ENCODE measurements at regions not wholly inside any gene's neighbourhood (a gene's known extent, or its start where the extent isn't known, plus 50 kb on each side); places are given as distances from the start of the nearest gene placed in this dataset.
"Not testable (repeated sequence)": the region's sequence is repeated elsewhere in the genome, so short reads cannot be mapped to it uniquely, and the experiment has no call there.

DNA sequence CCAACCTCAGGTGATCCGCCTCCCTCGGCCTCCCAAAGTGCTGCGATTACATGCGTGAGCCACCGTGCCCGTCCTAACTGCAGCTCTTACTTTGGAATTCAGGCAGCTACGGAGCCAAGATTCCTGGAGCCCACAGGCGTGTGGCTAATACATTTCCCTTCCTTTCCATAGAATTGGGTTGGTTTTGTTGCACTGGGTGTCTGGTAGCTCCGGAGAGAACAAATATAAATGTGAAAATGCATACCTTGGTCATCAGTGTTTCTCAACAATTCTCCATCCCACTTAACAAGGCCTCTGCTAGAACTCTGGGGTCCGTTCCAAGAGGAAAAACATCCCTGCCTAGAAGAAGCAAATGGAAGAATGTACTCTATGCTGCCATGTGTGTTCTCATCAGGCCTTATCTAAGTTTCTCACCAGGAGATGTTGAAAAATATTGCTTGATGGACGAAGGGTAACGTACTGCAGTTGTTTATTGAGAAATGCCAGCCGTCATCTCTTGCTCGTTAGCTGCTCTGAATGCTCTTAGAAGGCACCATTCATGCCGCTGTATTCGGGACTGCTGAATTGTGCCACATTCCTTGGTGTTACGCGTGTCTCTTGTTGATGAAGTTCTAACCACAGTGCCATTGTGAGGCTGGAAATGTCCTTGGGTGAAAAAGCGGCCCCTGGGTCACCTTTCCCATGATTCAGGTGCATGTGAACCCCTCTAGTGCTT is 50.5 kb upstream of the CD99 start:
- no peak for DNase-seq

DNA sequence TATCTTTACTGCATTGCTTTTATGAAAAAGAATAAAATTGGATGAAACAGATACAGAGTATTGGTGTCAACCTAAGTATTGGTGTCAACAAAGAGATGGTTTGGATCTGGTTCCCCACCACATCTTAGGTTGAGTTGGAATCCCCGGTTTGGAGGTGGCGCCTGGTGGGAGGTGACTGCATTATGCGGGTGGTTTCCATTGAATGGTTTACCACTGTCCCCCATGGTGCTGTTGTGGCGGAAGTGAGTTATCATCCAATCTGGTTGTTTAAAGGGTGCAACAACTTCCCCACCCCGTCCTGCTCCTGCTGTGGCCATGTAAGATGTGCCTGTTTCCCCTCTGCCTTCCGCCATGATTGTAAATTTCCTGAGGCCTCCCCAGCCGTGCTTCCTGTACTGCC is 52.8 kb upstream of the CD99 start:
- DNase-seq: no peak

DNA sequence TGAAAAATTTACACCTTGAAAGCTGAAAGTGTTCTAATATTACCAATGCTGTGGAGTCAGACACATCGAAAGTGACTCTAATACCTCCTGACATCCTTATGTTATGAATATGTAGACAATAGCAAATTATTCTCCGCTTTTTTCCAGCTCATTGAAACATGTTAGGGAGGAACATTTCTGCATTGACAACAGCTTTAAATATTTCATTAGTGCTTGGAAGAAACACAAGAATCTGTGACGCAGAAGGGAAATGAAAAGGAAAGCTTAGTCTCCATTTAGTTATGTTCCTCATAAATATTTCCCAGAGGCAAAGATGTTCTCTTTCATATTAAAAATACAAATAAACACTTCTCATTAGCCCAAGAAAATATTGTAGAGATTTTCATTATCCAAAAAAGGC is 55.8 kb upstream of the CD99 start:
- DNase-seq: no peak

DNA sequence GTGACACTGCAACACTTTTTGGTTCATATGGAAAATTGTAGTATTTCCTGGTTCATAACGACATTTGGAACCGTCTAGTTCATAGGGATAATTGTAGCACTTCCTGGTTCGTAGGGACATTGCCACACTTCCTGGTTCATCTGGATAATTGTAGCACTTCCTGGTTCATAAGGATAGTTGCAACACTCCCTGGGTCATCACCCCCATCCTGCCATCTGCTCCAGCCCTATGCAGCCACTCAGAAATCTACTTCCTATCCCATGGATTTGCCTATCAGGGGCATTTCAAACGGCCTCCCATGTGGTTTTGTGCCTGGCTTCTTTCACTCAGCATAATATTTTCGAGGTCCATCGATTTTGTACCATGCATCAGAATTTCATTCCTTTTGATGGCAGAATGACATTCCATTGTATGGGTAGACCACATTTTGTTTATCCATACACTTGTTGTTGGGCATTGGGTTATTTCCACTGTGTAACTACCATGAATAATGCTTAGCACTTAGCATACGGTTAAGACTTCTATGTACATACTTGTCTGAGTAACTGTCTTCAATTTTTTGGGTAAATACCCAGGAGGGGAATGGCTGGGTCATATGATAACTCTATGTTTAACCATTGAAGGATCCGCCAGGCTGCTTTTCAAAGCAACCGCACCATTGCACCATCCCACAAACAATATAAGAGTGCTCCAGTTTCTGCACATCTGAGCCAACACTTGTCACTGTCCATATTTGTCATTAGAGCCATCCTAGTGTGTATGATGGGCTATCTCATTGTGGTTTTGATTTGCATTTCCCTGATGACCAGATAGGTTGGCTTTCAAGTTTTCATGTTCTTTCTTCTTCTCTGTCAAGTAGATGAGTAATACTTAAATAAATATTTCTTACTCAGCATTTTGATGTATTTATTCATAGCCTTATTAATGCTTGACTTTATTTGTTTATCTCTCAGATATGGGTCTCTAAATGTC is 58.3 kb upstream of the CD99 start:
- DNase-seq: no peak

DNA sequence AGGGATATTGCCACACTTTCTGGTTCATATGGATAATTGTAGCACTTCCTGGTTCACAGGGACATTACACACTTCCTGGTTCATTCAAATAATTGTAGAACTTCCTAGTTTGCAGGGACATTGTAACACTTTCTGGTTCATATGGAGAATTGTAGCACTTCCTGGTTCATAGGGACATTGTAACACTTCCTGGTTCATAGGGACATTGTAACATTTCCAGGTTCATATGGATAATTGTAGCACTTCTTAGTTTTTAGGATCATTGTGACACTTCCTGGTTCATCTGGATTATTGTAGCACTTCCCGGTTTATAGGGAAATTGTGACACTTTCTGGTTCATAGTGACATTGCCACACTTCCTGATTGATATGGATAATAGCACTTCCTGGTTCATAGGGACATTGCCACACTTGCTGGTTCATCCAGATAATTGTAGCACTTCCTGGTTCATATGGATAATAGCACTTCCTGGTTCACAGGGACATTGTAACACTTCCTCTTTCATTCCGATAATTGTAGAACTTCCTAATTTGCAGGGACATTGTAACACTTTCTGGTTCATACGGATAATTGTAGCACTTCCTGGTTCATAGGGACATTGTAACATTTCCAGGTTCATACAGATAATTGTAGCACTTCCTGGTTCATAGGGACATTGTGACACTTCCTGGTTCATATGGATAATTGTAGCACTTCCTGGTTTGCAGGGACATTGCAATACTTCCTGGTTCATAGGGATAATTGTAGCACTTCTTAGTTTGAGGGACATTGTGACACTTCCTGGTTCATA is 59.2 kb upstream of the CD99 start:
- DNase-seq: no peak

DNA sequence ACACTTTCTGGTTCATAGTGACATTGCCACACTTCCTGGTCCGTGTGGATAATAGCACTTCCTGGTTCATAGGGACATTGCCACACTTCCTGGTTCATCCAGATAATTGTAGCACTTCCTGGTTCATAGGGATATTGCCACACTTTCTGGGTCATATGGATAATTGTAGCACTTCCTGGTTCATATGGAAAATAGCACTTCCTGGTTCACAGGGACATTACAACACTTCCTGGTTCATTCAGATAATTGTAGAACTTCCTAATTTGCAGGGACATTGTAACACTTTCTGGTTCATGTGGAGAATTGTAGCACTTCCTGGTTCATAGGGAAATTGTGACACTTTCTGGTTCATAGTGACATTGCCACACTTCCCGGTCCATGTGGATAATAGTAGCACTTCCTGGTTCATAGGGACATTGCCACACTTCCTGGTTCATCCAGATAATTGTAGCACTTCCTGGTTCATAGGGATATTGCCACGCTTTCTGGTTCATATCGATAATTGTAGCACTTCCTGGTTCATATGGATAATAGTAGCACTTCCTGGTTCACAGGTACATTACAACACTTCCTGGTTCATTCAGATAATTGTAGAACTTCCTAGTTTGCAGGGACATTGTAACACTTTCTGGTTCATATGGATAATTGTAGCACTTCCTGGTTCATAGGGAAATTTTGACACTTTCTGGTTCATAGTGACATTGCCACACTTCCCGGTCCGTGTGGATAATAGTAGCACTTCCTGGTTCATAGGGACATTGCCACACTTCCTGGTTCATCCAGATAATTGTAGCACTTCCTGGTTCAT is 60.0 kb upstream of the CD99 start:
- DNase-seq: not testable (repeated sequence)

DNA sequence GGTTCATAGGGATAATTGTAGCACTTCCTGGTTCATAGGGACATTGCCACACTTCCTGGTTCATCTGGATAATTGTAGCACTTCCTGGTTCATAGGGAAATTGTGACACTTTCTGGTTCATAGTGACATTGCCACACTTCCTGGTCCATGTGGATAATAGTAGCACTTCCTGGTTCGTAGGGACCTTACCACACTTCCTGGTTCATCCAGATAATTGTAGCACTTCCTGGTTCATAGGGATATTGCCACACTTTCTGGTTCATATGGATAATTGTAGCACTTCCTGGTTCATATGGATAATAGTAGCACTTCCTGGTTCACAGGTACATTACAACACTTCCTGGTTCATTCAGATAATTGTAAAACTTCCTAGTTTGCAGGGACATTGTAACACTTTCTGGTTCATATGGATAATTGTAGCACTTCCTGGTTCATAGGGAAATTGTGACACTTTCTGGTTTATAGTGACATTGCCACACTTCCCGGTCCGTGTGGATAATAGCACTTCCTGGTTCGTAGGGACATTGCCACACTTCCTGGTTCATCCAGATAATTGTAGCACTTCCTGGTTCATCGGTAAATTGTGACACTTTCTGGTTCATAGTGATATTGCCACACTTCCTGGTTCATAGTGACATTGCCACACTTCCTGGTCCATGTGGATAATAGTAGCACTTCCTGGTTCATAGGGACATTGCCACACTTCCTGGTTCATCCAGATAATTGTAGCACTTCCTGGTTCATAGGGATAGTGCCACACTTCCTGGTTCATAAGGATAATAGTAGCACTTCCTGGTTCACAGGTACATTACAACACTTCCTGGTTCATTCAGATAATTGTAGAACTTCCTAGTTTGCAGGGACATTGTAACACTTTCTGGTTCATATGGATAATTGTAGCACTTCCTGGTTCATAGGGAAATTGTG is 60.8 kb upstream of the CD99 start:
- not testable (repeated sequence) for DNase-seq

DNA sequence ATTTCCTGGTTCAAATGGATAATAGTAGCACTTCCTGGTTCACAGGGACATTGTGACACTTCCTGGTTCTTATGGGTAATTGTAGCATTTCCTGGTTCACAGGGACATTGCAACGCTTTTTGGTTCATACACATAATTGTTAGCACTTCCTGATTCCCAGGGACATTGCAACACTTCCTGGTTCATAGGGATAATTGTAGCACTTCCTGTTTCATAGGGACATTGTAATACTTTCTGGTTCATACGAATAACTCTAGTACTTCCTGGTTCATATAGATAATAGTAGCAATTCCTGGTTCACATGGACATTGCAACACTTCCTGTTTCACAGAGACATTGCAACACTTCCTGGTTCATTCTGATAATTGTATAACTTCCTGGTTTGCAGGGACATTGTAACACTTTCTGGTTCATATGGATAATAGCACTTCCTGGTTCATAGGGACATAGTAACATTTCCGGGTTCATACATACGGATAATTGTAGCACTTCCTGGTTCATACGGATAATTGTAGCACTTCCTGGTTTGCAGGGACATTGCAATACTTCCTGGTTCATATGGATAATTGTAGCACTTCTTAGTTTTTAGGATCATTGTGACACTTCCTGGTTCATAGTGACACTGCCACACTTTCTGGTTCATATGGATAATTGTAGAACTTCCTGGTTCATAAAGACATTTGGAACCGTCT is 61.6 kb upstream of the CD99 start:
- no peak for DNase-seq

DNA sequence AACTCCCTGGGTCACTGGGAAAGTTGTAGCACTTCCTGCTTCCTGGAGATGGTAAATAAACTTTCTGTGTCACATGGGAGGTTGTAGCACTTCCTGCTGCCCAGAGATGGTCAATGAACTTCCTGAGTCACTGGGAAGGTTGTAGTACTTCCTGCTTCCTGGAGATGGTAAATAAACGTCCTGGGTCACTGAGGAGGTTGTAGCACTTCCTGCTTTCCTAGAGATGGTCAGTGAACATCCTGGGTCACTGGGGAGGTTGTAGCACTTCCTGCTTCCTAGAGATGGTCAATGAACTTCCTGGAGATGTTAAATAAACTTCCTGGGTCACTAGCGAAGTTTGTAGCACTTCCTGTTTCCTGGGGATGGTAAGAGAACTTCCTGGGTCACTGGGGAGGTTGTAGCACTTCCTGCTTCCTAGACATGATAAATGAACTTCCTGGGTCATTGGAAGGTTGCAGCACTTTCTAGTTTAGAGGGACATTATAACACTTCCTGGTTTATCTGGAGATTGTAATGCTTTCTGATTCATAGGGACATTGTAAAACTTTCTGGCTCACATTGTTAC is 62.3 kb upstream of the CD99 start:
- DNase-seq: no peak

DNA sequence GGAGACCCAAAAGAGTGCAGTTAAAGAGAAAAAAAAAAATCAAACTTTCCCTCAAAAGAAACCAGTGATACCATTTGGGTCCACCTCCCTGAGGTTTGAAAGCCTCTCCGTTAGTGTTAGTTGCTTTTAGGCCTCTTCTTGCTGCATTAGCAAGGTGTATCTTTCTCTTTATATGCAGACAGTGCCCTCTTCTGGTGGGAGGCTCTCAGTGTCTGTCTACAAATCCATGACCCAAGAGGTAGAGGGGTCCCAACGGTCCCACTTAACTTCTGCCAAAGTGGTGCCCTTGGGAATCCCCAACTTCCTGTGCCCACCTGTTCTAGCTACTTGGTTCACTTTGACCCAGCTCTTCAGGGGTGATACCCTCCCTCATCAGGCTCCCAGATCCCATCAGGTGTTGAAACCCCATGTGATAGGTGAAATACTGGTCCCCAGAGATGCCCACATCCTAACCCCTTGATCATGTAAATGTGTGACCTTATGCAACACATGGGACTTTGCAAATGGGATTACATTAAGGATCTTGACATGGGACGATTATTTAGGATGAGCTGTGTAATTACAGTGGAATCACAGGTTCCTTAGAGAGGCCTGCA is 63.7 kb upstream of the CD99 start:
- no peak for DNase-seq

DNA sequence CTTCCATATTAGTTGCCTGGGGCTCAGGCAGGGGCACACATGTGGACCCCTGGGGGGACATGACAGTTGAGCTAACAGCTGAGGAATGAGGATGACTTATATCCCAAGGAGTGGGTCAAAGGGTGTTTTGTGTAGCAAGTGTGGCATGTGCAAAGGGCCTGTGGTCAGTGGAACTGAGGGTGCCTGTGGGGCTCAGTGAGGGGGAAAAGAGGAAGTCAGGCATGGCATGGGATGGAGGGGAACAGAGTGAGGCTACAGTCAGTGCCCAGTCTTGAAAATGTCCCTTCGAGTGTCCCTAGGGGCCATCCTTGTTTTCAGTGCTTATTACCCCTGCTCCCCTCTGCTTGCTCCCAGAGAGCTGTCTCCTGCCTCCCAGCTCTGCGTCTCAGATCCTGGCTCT is 64.3 kb upstream of the CD99 start:
- no peak for DNase-seq

DNA sequence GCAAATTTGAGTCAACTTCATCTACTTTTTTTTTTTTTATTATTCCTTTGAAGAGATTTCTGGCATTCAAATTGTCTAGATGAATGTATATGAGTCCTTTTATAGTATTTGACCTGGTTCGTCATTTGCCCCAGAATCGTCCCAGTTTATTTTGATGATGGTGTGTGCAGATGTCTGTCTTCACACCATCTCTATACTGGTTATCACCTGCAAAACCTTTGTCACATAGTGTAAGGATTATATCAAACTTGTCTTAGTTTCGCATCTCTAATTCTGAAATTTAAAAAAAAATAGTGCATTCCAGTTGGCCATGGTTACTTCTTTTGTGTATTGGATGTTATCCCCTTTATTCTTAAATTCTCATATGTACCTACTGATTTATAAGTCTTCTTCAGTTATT is 70.5 kb upstream of the CD99 start:
- DNase-seq: no peak

DNA sequence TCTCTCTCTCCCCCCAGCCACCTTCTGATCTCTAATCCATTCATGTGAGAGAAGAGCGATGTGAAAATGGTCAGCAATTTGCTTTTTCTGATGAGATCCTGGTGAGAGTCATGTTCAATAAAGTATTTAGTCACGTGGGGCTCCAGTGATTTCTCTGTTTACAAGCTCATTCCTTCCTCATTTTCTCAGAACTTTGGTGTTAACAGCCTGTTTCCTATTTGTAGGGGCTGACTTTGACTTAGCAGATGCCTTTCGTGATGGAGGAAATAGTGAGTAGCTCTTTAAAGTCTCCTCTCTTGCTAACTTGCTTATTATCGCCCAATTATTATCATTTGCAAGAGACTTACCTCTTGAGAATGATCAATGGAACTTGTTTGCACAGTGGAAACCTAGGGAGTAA is 72.6 kb upstream of the CD99 start:
- DNase-seq: no peak

DNA sequence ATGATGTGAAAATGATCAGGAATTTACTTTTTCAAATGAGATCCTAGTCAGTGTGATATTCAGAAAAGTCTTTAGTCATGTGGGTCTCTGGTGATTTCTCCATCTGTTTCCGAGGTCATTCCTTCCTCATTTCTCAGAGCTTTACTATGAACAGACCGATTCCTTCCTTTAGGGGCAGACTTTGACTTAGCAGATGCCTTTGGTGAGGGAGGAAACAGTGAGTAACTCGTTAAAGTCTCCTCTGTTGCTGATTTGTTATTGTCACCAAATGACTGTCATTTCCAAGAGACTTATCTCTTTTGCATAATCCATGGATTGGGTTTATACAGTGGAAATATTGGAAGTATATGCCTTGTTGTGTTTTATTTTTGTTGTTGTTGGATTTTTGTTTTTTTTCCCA is 76.2 kb upstream of the CD99 start:
- no peak for DNase-seq

DNA sequence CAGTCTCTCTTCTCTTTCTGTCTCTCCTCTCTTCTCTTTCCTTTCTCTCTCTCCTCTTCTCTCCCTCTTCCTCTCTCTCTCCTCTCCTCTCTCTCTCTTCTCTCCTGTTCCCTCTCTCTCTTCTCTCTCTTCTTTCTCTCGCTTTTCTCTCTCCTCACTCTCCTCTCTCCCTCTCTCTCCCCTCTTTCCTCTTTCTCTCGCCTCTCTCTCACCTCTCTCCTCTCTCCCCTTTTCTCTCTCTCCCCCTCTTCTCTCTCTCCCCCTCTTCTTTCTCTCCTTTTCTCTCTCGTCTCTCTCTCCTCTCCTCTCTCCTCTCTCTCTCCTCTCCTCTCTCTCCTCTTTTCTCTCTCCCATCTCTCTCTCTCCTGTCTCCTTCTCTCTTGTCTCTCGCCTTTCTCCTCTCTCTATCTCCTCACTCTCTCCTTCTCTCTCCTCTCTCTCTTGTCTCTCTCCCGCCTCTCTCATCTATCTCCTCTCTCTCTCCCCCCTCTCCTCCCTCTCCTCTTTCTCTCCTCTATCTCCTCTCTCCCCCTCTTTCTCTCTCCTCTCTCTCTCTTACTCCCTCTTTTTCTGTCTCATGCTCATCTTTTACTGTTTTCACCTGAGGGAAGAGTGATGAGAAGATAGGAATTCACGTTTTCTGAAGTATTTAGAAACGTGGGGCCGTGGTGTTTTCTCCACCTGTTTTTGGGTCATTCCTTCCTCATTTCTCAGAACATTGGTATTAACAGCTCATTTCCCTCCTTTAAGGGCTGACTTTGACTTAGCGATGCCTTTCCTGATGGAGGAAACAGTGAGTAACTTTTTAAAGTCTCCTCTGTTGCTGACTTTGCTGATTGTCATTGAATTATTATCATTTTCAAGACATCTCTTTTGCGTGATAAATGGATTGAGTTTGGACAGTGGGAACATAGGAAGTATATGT is 80.6 kb upstream of the CD99 start:
- DNase-seq: no peak

DNA sequence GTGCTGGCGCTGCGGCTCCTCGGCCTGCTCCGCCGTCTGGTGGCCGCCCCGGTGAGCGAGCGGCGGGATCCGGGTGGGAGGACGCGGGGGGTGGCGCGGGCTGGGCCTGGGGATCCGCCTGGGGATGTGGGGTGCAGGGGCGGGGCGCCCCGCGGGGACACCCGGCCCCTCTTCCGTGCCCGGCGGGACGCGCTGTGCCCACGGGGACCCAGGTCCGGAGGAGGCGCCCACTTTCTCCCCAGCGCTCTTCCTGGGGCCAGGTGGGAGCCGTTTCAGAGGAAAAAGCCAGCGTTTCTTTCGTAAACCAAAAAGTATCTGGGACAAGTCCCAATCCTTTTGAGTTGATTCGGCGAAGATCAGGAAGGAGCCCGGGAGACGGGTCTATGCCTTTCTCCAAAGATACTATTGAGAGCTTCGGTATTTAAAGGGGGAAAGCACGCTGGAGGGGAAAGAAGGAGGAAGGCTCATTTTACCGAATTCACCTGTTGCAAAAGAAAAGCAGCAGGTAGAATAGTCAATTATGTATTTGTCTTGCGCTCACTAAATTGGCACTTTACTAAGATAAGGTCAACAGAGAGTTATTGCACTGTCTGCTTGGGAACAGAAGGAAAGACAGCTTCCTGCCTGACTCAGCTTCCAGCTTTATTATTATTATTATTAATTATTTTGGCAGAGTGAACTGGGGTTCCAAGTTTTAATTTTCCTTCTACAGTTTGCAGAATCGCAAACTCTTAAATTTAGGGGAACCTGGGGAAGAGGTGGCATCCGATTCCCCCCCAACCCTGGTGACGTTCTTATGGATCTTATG is 81.5 kb upstream of the CD99 start:
- DNase-seq: no peak

DNA sequence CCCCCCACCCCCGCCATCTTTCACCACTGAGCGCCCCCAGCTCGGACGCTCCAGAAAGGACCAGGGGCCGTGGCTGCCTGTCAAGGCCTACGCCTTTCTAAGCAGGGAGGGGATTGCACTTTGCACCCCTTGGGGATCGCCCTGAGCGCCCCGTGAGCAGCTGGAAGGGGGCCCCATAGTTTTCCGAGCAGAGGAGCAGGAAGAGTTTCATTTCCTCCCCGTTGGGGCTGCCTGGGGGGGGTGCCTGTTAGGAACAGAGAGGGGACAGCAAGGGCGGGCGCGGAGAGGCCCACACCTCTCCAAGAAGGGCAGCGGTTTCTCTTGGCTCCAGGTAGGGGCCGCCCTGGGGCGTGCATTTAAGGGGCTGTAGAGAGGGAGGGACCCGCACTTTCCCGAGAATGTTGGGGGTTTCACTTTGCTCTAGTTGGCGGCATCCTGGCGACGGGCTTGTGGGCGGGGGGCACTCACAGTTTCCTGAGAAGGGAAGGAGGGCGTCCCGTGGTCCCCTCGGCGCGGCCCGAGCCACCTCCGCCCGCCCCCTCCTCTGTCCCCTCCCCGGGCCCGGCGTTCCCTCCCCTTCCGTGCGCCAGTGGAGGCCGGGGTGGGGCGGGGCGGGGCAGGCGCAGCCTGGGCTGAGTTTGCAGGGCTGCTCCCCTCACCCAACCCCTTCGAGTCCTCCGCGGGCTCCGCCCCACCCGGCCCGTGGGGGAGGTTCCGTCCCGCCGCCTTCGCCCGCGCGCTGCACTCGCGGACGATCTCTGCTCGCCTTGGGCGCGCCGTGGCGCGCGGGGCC is 82.3 kb upstream of the CD99 start:
- no peak for DNase-seq
